ENCODE measurements at regions not wholly inside any gene's neighbourhood (a gene's known extent, or its start where the extent isn't known, plus 50 kb on each side); places are given as distances from the start of the nearest gene placed in this dataset.

DNA sequence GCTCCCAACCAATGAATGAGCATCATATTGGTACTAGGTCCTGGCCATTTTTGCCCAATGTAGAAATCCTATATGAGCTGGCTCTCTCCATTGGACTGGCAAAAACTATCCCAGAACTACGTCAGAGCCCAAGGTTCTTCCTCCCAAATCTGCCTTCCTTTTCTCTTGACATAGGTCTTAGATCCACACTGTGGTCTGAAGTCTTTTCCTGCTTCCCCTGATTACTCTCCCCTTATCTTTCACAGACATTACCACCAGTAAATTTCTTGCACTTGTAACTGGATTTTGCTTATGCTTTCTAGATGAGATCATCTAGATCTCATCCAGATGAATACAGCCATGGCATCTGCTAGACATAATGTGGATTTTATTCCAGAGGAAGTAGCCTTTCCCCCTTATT lies 141.2 kb upstream of the GADL1 start:
- in situ Hi-C loops (cut with HindIII; ENCODE audit: low pct_unique_long_range_greater_than_20kb, low sequenced_read_pairs) = no loop called here
- no peak for DNase-seq (ENCODE audit: low read depth, low spot score)

DNA sequence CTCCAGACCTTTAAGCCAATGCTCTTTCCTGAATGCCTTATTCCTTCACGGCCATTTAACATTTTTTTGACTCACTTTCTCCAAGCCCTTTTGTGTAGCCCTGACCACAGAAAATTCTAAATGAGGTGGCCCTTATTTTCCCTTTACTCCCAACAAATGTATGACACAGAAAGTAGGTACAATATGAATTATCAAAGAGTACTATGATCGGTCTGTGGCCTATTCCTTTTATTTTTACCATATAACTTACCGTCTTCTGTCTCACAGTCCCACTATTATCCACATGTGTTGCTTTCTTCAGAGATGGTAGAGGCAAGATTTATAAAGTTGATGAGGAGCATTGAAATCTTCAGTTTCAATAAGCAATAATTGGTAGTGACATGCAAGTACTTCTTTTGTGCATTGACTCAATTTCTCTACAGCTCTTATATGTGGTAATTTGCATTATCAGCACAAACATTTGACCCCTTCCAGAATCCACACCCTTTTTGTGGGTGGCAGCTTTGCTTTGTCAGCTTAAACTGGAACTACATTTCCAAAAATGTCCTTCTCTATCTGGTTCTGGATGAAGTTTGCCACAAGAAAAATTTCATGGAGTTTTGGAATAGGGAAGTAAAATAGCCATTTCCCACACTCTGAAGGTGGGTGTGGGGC lies 143.8 kb upstream of the GADL1 start:
- in situ Hi-C loops (cut with HindIII; ENCODE audit: low pct_unique_long_range_greater_than_20kb, low sequenced_read_pairs) = no loop called here

DNA sequence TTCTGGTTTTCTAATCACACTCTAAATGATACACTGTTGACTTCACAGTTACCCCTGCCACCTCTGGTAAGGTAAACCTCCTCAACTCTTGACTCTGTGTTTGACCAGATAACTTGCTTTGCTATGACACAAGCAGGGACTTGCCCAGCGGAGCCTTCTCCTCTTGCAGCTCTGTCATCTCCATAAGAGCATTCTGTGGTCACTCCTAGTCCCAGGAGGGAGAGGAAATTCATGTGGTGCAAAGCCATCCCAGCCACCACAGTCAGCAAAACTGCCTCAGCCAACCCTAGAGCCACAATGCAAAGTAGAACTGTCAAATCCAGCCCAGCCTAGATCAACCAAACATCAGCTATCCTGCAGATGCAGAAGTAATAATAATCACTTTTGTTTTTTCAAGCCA lies 144.7 kb upstream of the GADL1 start:
- in situ Hi-C loops (cut with HindIII; ENCODE audit: low pct_unique_long_range_greater_than_20kb, low sequenced_read_pairs) = no loop called here
- DNase-seq (ENCODE audit: low read depth, low spot score) = no peak

More for the DNA sequence above, 143.8 kb upstream of the GADL1 start:
- DNase-seq (ENCODE audit: low read depth, low spot score) = no peak

DNA sequence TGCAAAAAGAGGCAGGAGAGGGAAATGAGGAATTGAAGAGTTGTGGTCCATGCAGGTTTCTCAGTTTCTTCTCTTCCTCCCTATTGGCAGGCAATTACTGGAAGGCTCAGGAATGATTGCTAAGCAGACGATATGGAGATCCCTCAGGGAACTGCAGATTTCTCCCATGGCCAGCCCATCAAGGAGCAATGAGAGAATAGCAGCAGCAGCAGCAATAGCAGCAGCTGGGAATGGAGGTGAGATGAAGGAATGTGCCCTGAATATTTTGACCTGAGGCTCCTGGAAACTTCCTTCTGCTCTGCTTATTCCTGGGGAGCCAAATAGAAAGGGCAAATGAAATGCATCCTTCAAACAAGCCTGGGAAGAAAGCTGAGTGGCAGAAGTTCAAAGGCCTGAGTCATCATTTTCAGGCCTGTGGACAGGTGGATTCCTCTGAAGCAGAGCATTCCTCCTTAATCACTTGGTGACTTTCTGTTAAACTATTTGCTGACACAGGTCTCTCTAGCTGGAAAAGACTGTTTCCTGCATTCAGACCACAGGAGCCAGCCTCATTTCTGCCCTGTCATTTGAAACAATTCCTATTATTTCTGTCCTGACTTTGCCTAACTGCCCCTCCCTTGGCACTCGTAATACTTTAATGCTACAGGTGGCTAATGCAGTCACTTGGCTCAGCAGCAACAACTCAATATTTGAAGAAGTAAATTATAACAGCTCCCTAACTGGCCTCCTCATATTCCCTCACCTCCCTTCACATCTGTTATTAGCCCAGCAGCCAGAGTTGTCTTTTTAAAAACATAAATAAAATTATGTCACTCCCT lies 146.9 kb upstream of the GADL1 start:
- DNase-seq (ENCODE audit: low read depth, low spot score) = no peak
- in situ Hi-C loops (cut with HindIII; ENCODE audit: low pct_unique_long_range_greater_than_20kb, low sequenced_read_pairs) = no loop called here

DNA sequence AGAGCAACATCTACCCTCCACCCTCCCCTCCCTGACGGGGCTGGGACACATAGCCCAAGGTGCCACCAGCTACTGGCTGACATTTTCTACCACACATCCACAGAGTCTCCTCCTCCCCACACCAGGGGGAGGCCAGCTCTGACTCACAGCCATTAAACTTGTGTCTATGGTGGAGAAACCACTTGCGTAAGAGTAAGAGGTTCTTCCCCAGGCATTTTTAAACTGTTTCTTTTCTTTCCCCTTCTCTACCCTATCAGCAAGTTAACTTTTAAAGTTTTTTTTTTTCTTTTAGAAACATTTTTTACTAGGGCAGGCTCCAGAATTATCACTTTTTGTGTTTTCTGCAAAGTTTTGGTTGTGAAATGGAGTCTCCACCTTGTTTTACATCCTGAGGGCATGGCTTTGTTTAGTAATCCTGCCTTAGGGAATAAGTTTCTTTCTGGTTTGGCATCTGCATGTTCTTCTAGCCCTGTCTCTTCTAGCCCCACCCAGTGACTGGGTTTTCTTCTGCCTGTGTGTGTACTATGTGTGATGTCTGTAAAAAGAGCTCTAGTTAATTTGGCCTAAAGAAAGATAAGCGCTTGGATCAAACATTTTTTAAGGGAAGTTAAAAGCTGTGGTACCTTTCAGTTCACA lies 148.8 kb upstream of the GADL1 start:
- in situ Hi-C loops (cut with HindIII; ENCODE audit: low pct_unique_long_range_greater_than_20kb, low sequenced_read_pairs) = no loop called here
- DNase-seq (ENCODE audit: low read depth, low spot score) = no peak

DNA sequence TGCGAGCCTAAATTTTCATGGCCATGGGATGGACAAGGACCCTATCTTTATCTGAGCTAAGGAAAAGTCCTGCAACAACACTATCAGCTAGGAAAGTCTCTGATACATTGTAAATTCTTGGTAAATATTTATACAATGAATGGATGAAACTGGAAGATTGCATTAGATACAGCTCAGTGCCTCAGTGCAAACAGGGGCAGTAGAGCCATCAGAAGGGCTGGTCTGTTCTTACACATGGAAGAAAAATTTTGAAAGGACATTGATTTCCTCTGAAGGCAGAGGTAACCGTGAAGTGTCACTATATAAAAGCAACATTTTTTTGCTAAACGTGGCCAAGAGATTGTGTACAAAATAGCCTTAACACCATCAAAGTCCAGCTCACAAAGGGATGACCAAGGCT lies 153.2 kb upstream of the GADL1 start:
- in situ Hi-C loops (cut with HindIII; ENCODE audit: low pct_unique_long_range_greater_than_20kb, low sequenced_read_pairs) = no loop called here
- DNase-seq (ENCODE audit: low read depth, low spot score) = no peak

DNA sequence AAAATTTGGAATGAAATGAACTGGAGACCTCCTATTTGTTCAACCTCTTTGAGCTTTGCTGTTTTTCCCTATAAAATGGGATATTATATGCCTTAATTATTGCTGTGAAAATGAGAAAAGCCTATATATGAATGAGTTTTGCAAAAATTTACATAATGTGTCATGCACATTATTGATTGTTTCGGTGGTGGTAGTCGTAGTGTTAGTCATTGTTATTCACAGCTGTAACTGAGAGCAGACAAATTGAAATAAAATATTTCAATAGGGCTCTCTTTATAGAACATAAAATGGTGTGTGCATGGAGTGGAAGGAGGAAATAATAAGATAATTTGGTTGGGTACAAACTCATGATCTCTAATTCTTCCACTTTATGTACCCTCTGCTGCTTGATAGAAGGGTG lies 153.7 kb upstream of the GADL1 start:
- no peak for DNase-seq (ENCODE audit: low read depth, low spot score)
- in situ Hi-C loops (cut with HindIII; ENCODE audit: low pct_unique_long_range_greater_than_20kb, low sequenced_read_pairs) = no loop called here

DNA sequence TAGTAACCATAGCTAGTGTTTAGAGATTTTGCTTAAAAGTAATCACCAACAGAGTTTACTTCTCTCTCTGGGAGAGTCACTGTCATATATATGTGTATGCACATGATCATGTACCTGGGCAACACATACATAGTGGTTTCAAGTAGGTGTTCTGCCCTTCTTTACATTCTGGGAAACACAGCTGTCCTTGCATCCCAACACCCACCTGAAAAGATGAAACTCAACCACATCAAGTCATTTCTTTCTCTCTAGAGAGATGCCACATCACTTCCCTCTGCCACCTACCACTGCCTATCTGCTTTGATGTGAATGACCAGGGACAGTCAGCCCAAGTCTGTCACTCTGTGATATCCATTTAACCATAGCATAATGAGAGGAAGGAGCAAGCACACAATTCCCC lies 155.8 kb upstream of the GADL1 start:
- in situ Hi-C loops (cut with HindIII; ENCODE audit: low pct_unique_long_range_greater_than_20kb, low sequenced_read_pairs) = no loop called here
- no peak for DNase-seq (ENCODE audit: low read depth, low spot score)

DNA sequence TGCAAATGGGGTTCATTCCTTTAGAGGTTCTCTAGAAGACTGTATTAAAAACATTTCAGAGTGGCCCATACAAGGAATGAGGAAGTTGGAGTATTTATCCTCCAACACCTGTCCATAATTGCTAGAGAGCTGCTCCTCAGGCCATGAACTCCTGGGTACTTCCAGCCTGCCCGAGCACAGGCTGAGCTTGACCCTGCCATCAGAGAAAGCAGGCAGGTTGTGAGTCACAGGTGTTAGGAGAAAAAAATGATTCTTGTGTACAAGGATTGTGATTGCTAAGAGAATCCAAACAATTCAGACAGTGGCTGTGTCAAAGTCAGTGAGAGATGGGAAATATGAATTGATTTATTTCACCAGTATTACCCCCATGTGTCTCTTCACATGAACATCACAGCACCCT lies 156.8 kb upstream of the GADL1 start:
- no peak for DNase-seq (ENCODE audit: low read depth, low spot score)
- in situ Hi-C loops (cut with HindIII; ENCODE audit: low pct_unique_long_range_greater_than_20kb, low sequenced_read_pairs) = no loop called here

DNA sequence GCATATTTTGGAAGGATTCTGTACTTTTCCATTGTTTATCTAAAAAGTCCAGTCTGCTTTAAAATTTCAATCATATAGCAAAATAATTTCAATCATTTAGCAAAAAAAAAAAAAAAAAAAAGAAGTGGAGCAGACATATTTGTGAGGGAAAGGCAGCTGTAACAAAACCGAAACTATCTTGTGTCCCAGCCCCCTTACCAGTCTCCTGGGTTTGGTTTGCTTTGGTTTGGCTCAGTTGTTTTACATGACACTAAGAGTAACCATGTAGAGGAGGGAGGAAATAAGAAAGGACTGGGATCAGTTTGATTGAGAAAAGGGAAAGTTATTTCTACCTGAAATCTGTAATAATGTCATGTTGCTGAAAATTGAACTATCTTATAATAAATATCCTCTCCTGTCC lies 158.8 kb upstream of the GADL1 start:
- in situ Hi-C loops (cut with HindIII; ENCODE audit: low pct_unique_long_range_greater_than_20kb, low sequenced_read_pairs) = no loop called here
- DNase-seq (ENCODE audit: low read depth, low spot score) = no peak

DNA sequence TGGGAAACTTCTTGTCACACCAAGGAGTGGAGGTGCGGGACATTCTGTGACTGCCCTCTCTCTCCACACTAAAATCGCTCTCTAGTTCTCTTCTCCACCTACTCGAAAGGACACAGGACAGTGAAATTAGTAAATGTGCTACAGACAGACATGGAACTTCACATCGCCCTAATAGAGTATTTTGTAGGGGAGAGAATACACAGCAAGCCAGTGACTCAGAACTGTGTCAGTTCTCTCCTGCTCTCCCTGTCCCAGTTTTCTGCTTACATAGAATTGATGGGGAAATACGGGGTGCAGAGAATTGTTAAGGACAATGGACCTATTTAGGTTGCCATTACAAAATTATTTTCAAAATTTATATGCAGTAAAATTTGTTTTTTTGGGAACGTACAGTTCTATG lies 159.6 kb upstream of the GADL1 start:
- in situ Hi-C loops (cut with HindIII; ENCODE audit: low pct_unique_long_range_greater_than_20kb, low sequenced_read_pairs) = no loop called here
- DNase-seq (ENCODE audit: low read depth, low spot score) = no peak

DNA sequence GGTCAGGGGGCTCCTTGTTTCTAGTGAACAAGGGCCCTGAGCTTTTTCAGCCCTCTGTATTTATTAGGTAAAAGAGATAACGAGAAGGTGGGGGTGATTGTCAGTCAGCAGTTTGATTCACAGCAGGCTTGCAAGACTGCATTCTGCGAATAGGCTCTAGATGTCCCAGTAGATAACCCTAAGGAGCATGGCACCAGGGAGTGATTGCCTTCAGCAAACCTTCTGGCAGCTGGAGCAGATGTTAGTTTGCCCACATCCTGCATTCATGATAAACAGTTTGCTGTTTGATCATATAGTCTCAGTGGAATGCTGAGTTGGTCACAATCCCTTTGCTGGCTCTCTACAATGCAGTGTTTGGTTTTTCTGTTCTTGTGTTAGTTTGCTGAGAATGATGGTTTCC lies 161.3 kb upstream of the GADL1 start:
- DNase-seq (ENCODE audit: low read depth, low spot score) = no peak
- in situ Hi-C loops (cut with HindIII; ENCODE audit: low pct_unique_long_range_greater_than_20kb, low sequenced_read_pairs) = no loop called here

DNA sequence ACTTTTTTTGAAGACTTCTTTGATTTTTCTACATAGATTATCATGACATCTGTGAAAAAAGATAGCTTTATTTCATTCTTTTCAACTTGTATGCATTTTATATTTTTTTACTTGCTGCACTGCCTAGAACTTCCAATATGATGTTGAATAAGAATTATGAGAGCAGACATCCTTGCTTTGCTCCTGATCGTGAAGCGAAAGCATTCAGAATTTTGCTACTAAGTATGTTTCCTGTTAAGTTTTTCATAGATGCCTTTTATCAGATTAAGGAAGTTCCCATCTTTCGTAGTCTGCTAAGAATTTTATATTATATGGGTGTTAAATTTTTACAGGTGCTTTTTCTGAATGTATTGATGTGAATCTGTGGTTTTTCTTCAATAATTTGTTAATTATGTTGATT lies 163.4 kb upstream of the GADL1 start:
- DNase-seq (ENCODE audit: low read depth, low spot score) = no peak
- in situ Hi-C loops (cut with HindIII; ENCODE audit: low pct_unique_long_range_greater_than_20kb, low sequenced_read_pairs) = no loop called here

DNA sequence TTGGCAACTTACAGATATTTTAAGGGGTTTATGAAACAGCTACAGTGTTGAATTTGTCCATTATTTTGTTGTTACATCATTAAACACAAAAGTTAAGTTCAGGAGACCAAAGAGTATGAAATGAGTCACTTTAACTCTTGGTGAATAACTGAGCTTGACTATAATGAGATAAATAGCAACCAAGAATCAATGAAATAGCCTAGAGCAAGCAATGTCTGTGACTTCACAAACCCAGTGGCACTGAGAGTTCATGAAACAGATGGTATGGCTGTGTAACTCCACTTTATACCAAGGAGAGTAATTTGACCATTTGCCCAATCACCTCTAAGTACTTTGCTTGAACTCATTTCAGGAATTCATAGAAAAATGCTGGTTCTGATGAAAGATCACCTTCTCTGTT lies 169.6 kb upstream of the GADL1 start:
- in situ Hi-C loops (cut with HindIII; ENCODE audit: low pct_unique_long_range_greater_than_20kb, low sequenced_read_pairs) = no loop called here

DNA sequence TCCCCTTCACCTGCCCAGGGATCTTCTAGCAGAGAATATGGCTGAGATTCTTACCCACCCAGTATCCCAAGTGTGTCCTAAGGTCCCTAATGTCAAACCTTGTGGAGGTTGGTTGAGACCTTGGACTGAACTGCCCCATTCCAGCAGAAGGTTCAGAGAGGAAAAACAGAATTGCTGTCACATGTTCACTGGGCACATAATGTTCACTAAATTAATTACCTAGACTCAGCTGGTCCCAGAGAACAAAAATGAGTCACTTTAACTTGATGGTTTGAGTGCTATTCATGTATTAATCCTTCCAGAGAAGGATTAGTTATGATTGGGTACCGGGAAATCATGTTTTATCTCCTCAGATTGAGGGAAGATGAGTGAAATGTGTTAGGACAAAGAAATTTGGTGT lies 171.3 kb upstream of the GADL1 start:
- DNase-seq (ENCODE audit: low read depth, low spot score) = no peak
- in situ Hi-C loops (cut with HindIII; ENCODE audit: low pct_unique_long_range_greater_than_20kb, low sequenced_read_pairs) = no loop called here

More for the DNA sequence above, 169.6 kb upstream of the GADL1 start:
- DNase-seq (ENCODE audit: low read depth, low spot score) = no peak

DNA sequence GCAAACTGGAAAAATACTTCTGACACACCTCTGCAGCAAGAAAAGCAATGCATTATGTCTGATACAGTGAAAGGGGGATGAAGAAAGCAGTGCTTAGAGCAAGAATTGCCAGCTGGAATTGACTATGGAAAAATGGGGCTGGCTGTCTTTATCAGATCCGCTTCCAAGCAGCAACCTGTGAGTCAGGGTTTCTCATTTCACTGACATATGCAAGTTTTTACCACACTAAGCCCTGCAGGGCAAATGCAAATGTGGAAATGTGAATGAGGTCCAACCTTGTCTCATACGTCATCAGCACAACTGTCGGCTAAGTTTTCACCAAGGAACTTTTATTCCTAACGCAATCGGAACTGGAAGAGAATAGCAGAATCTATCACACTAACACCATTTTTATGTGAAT lies 172.5 kb upstream of the GADL1 start:
- DNase-seq (ENCODE audit: low read depth, low spot score) = peak; percentile 49
- in situ Hi-C loops (cut with HindIII; ENCODE audit: low pct_unique_long_range_greater_than_20kb, low sequenced_read_pairs) = no loop called here

DNA sequence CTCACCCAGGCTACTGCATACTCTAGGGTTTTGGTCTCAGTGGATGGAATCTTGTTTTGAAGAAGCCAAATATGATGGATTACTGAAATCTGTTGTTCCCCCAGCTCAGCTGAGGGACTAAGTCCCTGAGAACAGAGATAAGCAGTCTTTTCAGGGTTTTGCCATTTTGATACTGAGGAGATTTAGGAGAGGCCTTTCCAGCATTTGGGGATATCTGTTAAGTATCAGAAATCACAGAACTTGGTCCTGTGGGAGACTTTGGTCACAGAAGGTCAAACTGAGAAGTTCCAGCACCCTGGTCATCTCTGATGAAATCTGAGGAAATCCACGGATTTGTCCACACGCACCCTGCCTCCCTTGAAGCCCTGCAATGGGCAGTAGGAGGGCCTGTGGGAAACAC lies 181.0 kb upstream of the GADL1 start:
- DNase-seq (ENCODE audit: low read depth, low spot score) = no peak
- in situ Hi-C loops (cut with HindIII; ENCODE audit: low pct_unique_long_range_greater_than_20kb, low sequenced_read_pairs) = no loop called here

DNA sequence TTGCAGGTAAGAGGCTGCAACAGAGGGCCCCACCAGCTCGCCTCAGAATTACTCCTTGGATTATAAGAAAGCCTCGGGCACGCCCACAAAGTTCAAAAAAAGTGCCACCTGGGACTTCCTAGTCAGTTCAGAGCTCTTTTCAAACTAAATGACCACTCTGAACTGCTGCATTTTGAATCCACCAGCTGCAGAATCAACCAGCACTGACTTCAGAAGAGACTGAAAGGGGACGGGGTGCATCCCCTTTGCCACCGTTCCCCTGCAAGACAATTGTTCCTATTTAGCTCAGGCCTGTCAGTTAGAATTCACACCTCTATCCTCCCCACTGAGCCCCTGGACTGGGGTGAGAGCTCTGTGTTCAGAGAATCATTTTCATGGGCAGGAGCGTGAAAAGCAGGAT lies 181.4 kb upstream of the GADL1 start:
- in situ Hi-C loops (cut with HindIII; ENCODE audit: low pct_unique_long_range_greater_than_20kb, low sequenced_read_pairs) = no loop called here
- no peak for DNase-seq (ENCODE audit: low read depth, low spot score)

DNA sequence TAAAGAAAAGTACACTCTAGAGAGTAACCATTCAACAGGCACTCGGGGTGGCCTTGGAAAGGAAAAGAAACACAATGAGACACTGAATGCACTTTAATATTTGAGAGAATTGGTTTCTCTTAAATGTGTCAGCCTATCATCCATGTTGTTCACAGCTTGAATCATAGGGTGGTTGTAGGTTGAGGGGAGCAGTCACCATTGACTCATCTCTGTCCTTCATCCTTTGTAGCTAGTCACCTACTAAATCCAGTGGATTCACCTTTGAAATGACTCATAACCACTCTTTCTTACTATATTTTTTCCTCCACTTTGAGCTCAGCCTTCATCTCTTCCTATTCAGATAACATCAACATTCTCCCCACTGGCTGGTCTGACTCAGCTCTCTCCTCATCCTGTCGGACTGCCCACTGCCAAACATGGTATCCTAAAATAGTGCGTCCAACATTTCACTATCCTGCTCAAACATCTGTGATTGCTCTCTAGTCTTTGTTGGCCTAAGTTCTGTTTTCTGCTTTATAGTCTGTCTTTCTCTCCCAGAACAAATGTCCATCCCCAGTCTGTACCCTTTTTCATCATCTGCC lies 182.7 kb upstream of the GADL1 start:
- no peak for DNase-seq (ENCODE audit: low read depth, low spot score)
- in situ Hi-C loops (cut with HindIII; ENCODE audit: low pct_unique_long_range_greater_than_20kb, low sequenced_read_pairs) = no loop called here
